NCI-H774 (cell line): ENCODE measurements at regions not wholly inside any gene's neighbourhood (a gene's known extent, or its start where the extent isn't known, plus 50 kb on each side); places are given as distances from the start of the nearest gene placed in this dataset.
"Not testable (repeated sequence)": the region's sequence is repeated elsewhere in the genome, so short reads cannot be mapped to it uniquely, and the experiment has no call there.

Experiments used
- DNase-seq: peaks from one replicate; lab custom pipeline; 2025; lab: John Stamatoyannopoulos, UW

DNA sequence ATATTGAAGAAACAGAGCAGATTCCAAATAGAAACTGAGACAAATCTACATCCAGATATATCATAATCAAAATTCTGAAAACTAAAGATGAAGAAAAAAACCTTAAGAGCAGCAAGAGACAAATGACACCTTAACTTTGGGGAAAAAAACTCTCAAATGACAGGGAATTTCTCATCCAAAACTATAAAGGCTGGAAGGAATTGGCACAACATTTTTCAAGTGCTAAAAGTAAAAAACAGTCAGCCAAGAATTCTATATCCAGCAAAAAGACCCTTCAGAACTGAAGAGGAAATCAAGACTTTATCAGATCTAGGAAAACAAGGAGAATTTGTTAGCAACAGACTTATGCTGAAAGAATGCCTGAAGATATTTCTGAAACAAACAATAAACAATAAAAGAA lies 90.3 kb upstream of the RASSF8 start:
- DNase-seq = no peak

GRCh38 chr12:25872137-25872536 lies 86.3 kb upstream of the RASSF8 start:
- no peak for DNase-seq

- no peak for DNase-seq
Observed at GRCh38 chr12:25875661-25876060, 82.8 kb upstream of the RASSF8 start.

DNA sequence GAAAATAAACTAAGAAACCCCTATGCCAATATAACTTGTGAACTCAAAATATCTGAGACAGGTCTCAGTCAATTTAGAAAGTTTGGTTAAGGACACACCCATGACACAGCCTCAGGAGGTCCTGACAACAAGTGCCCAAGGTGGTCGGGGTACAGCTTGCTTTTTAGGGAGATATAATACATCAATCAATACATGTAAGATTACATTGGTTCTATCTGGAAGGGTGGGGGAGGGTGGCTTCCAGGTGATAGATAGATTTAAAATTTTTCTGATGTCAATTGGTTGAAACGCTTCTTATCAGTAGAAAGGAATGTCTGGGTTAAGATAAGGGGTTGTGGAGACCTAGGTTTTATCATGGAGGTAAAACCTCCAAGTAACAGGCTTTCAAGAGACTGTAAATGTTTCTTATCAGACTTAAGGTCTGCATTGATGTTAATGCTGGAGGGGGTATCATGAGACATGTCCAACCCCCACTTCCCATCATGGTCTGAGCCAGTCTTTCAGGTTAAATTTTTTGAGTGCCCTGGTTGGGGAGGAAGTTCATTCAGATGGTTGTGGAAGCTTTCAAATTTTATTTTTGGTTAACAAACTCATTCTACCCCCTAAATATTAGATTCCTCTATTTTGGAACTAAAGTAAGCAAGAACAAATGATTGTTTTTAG lies 82.0 kb upstream of the RASSF8 start:
- no peak for DNase-seq

- no peak for DNase-seq
Observed at GRCh38 chr12:25877446-25877845, 81.0 kb upstream of the RASSF8 start.

DNA sequence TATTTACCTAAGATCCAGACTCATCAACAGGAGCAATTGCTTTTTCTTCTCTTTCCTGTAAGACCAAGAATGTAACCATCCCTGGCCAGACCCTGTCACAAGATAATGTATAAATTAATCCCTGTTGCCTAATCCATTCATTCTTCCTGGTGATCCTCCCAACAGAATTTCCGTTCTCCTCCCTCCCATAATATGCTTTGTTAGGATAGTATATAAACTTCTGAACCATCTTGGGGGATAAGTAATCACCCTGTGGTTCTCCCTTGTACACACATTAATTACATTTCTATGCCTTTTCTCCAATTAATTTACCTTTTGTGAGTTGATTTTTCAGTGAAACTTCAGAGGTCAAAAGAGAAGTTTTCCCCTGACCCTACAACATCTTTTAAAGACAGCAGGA lies 76.2 kb upstream of the RASSF8 start:
- no peak for DNase-seq

GRCh38 chr12:25883026-25883916 lies 75.2 kb upstream of the RASSF8 start:
- no peak for DNase-seq

GRCh38 chr12:25884024-25884919 lies 74.2 kb upstream of the RASSF8 start:
- no peak for DNase-seq

DNA sequence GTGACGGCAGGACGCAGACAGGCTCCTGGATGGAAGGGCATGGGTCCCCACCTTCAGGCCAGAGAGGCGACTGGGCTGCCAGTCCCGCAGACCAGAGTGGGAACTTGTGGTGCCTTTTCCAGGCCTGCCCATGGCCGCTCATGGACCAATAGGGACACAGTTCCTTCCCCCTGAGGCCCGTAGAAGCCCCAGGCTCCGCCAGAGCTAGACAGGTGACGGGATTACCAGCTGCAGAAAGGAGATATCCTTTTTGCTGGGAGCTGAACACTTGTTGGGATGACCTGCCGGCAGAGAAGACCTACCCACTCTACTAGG lies 73.6 kb upstream of the RASSF8 start:
- DNase-seq = peak; percentile 26

DNA sequence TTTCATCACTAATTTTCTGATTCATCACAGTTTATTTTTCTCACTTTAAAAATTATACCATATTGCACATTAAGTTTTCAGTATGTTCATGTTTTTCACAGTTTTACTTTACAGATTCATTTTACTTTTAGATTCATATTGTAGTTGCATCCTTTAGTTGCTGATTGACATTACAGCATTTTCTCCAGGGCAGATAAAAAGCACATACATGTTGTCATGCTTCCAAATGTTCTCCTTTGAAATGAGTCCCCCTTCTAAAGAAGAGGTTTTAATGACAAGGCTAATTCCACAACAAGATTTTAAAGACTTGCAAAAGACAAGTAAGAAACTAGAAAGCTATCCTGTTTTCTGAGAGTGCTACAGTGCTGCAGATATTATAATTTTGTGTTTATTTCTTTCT lies 72.1 kb upstream of the RASSF8 start:
- no peak for DNase-seq

DNA sequence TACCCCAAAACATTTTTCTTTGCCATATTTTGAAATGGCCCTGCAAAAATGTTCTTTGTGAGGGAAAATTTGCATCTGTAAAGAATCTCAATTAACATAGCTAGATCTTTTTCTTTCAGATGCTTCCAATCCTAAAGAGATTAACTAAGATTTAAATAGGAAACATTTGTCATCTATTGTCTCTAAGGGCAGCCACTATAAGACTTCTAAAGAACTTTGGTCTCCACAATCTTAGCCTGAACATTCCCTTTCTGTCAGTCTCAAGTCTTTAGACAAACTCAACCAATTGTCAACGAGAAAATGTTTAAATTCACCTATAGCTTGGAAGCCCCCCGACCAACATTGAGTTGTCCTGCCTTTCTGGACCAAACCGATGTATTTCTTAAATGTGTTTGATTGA lies 71.1 kb upstream of the RASSF8 start:
- no peak for DNase-seq

DNA sequence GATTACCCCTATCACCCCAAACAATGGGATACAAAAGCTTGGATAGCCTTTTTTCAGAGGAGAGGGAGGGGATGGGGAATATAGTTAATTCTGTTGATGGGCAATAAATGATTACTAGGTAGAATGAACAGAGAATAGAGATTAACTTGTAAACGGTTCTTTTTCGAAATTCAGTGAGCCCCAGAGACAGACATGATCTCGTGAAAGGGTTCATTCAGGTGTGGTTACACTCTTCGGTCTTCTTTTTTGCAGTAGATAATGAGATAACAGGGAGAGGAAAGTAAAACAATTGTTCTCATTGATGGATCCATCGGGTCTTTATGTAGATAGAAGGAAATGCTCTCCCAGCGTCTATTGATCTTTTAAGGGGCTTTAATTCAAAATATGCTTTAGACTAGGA lies 69.3 kb upstream of the RASSF8 start:
- no peak for DNase-seq

GRCh38 chr12:25891095-25891494 lies 67.4 kb upstream of the RASSF8 start:
- not testable (repeated sequence) for DNase-seq

DNA sequence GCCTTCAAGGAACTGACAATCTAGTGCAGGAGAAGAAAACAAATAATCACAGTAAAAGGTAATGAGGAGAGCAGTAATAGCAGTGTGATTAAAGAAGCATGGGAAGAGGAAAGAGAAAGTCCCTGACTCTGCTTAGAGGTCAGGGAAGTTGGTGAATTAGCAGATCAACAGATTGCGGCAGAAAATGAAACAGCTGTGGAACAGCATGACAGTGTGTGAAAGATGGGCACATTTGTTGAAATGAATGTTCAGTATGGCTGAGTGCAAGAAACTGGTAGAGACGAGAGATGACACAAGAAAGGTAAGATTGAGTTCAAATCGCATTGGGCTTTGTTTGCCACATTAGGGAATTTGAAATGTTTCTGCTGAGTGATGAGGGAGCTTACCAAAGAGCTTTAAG lies 63.7 kb upstream of the RASSF8 start:
- no peak for DNase-seq

GRCh38 chr12:25896981-25897380 lies 61.5 kb upstream of the RASSF8 start:
- DNase-seq = no peak

DNA sequence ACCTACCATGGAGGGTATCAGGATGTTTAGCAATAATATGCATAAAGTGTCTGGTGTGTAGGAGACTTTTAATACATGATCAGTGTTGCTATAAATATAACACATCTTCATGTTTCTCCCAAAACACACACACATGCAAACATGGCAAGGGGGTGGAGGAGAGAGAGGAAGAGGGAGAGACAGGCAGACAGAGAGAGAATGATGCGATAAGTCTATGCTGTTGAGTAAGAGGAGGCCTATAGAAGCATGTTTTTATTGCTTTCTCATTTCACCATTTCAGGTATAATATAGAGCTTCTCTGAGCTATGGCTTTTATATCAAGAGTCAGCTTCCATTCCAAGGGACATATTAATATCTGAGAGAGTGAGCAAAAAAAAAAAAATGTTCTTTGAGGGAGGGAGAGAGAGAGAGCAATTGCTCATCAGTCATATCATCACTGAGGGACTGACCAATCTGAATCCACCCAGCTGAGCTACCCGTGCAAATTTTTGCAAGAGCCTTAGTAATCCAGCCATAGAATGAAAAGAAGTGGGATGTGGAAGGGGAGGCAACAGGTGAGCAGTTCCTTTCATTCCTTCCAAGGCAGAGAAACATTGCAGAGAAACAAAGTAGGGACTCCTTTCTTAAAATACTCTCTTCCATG lies 54.8 kb upstream of the RASSF8 start:
- no peak for DNase-seq

DNA sequence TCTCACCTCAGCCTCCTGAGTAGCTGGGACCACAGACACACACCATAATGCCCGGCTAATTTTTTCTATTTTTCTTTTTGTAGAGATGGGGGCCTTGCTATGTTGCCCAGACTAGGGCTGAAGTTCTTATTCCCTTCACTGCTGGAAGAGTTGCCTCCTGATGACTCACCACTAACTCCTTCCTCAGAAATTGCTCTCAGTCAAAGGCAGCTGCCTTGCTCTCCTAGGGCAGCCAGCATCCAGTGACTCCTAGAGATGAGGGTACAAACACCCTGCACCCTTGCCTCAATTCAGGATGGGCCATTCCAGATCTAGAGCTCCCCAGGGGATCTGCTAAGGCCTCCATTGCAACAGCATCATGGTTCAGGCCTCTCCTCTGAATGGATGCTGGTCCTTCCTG lies 54.0 kb upstream of the RASSF8 start:
- DNase-seq = no peak

DNA sequence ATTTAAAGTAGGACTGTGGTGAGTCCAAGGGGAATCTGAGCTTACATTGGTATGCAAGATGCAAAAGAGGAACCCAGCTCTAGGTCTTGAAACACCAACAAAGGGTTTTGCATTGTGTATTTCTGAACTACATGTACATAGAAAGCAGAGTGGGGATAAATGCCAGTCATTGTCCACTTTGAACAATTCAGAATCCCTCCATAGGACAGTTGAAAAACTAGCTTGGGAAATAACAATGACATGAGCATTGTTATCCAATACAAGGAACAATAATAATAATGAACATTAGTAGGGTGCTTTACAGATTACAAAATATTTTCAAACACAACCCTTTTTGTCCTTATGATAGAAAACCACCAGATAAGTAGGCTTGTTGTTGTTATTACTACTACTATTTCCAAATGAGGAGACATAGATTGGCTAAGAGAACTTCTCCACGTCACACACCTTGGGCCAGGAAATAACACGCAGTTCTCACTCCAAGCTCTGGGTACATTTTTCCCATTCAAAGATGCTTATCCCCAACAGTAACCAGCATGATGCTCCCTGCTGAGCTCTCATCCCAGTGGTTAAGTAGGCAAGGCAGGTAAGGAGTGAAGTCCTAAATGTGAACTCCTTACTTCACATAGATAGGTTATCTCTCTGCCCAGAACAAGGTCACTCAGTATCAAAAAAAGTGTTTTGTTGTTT lies 51.7 kb upstream of the RASSF8 start:
- no peak for DNase-seq
